Calu3 (cell line): ENCODE measurements at regions not wholly inside any gene's neighbourhood (a gene's known extent, or its start where the extent isn't known, plus 50 kb on each side); places are given as distances from the start of the nearest gene placed in this dataset.

Experiments
- BruUV-seq: library from RNA; stranded (reverse); fragments of 400-500 nt; replicated peaks from 2 replicates; lab custom pipeline; 2021; lab: Mats Ljungman, UMichigan
- CTCF ChIA-PET: fragments of 300-600 bp; sonication (Branson Sonifier 250); formaldehyde crosslinking; loops from one replicate; lab custom pipeline; 2022; ENCODE audit warnings: antibody characterized with exemption; lab: Charles Lee
- DNase-seq: peaks from one replicate; pipeline ENCODE4 v3.0.0; 2022
- H3K27ac Mint-ChIP-seq: one replicate; pipeline ENCODE4 v1.8.0; 2022; ENCODE audit warnings: mixed read lengths; ENCODE audit not compliant: unreplicated experiment
- H3K27me3 Mint-ChIP-seq: one replicate; pipeline ENCODE4 v1.8.0; 2022; ENCODE audit warnings: mixed read lengths; ENCODE audit not compliant: unreplicated experiment
- H3K36me3 Mint-ChIP-seq: one replicate; pipeline ENCODE4 v1.8.0; 2022; ENCODE audit warnings: mild to moderate bottlenecking, moderate library complexity, mixed read lengths; ENCODE audit not compliant: insufficient read depth, unreplicated experiment
- H3K4me1 Mint-ChIP-seq: one replicate; pipeline ENCODE4 v1.8.0; 2022; ENCODE audit warnings: mild to moderate bottlenecking, low read depth, mixed read lengths; ENCODE audit not compliant: unreplicated experiment
- H3K4me3 Mint-ChIP-seq: one replicate; pipeline ENCODE4 v1.8.0; 2022; ENCODE audit warnings: mild to moderate bottlenecking, low read depth, moderate library complexity, mixed read lengths; ENCODE audit not compliant: unreplicated experiment
- H3K9me3 Mint-ChIP-seq: one replicate; pipeline ENCODE4 v1.8.0; 2022; ENCODE audit warnings: low read depth, mixed read lengths; ENCODE audit not compliant: unreplicated experiment
- CTCF ChIP-seq: fragments of 200-600 bp; IDR thresholded peaks from one replicate; pipeline ENCODE4 v1.8.0; 2022; ENCODE audit warnings: antibody characterized with exemption; ENCODE audit not compliant: unreplicated experiment
- intact Hi-C: fragments of 100-400 bp; cut with micrococcal nuclease; formaldehyde crosslinking; loops from one replicate; pipeline ENCODE4 v1.10.0; 2022; ENCODE audit not compliant: unreplicated experiment

GRCh38 chr2:129798626-129799025 lies 180.8 kb upstream of the RAB6C start:
- H3K4me1 Mint-ChIP-seq: no peaks in the 10 kb centered on the region
- no peaks in the 10 kb centered on the region for H3K36me3 Mint-ChIP-seq
- no TSS peak for BruUV-seq
- intact Hi-C loops: no loop called here
- no peak overlapping the region for H3K4me3 Mint-ChIP-seq
- CTCF ChIA-PET: no interaction called here
- H3K27me3 Mint-ChIP-seq: peaks cover 57% of the 10 kb centered on the region
- DNase-seq: no peak
- TF ChIP-seq CTCF: no peak
- H3K27ac Mint-ChIP-seq: no peak overlapping the region
- H3K9me3 Mint-ChIP-seq: peaks cover 7% of the 10 kb centered on the region

- intact Hi-C loops: no loop called here
- no peaks in the 10 kb centered on the region for H3K36me3 Mint-ChIP-seq
- peaks cover 50% of the 10 kb centered on the region for H3K27me3 Mint-ChIP-seq
- no peak for TF ChIP-seq CTCF
- no peak for DNase-seq
- peaks cover 7% of the 10 kb centered on the region for H3K9me3 Mint-ChIP-seq
- H3K4me1 Mint-ChIP-seq: no peaks in the 10 kb centered on the region
- H3K4me3 Mint-ChIP-seq: no peak overlapping the region
- CTCF ChIA-PET: no interaction called here
- BruUV-seq: no TSS peak
- no peak overlapping the region for H3K27ac Mint-ChIP-seq
These were observed 180.2 kb upstream of the RAB6C start for GRCh38 chr2:129799036-129799958.

GRCh38 chr2:129800285-129800684 lies 179.2 kb upstream of the RAB6C start:
- Mint-ChIP-seq H3K27ac (no peak overlapping the region), H3K4me3 (no peak overlapping the region), H3K27me3 (peaks cover 40% of the 10 kb centered on the region), H3K36me3 (no peaks in the 10 kb centered on the region), H3K9me3 (peaks cover 2% of the 10 kb centered on the region), H3K4me1 (no peaks in the 10 kb centered on the region)
- intact Hi-C loops: no loop called here
- DNase-seq: no peak
- CTCF ChIA-PET: no interaction called here
- TF ChIP-seq CTCF: no peak
- no TSS peak for BruUV-seq

- H3K4me1 Mint-ChIP-seq: no peaks in the 10 kb centered on the region
- H3K4me3 Mint-ChIP-seq: no peak overlapping the region
- no peak overlapping the region for H3K27ac Mint-ChIP-seq
- no TSS peak for BruUV-seq
- no peaks in the 10 kb centered on the region for H3K36me3 Mint-ChIP-seq
- H3K9me3 Mint-ChIP-seq: peaks cover 2% of the 10 kb centered on the region
- peaks cover 36% of the 10 kb centered on the region for H3K27me3 Mint-ChIP-seq
- intact Hi-C loops: no loop called here
- CTCF ChIA-PET: no interaction called here
- no peak for DNase-seq
- TF ChIP-seq CTCF: no peak
These were observed 178.8 kb upstream of the RAB6C start for GRCh38 chr2:129800686-129801085.
